H7 (cell line): ENCODE measurements at regions not wholly inside any gene's neighbourhood (a gene's known extent, or its start where the extent isn't known, plus 50 kb on each side); places are given as distances from the start of the nearest gene placed in this dataset.
A peak's percentile ranks its signal among the peaks of the same experiment; 100 is the strongest.

Experiments
- DNase-seq: peaks from one replicate; pipeline ENCODE4 v3.0.0; 2012
- H3K27me3 ChIP-seq: 2 replicates; pipeline ENCODE4 v1.6.0; 2011; ENCODE audit warnings: mild to moderate bottlenecking, low read length; ENCODE audit not compliant: control insufficient read depth, insufficient read depth
- H3K36me3 ChIP-seq: replicated peaks from 2 replicates; pipeline ENCODE4 v1.5.1; 2011; ENCODE audit warnings: low read length; ENCODE audit not compliant: control insufficient read depth, insufficient read depth
- H3K4me3 ChIP-seq: 2 replicates; pipeline ENCODE4 v1.5.1; 2011; ENCODE audit warnings: low read depth, mild to moderate bottlenecking, control low read depth, low read length, moderate library complexity; ENCODE audit not compliant: insufficient read depth

DNA sequence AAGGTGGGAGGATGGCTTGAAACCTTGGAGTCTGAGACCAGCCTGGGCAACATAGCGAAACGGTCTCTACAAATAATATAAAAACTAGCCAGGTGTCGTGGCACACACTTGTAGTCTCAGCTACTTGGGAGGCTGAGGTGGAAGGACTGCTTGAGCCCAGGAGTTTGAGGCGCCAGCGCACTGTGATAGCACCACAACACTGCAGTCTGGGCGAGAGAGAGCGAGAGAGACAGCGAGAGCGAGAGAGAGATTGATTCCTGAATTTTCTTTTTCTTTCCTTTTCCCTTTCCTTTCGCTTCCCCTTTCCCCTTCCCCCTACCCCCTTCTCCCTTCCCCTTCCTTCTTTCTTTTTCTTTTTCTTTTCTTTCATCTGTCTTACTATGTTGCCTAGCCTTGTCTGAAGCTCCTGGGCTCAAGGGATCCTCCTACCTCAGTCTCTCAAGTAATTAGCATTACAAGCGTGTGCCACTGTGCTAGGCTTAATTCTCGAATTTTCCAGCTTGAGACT, 162.4 kb upstream of the ZBED5 start:
- DNase-seq: no peak
- H3K4me3 ChIP-seq: no peak overlapping the region
- no peaks in the 10 kb centered on the region for H3K36me3 ChIP-seq
- no peaks in the 10 kb centered on the region for H3K27me3 ChIP-seq

- H3K4me3 ChIP-seq: no peak overlapping the region
- H3K36me3 ChIP-seq: no peaks in the 10 kb centered on the region
- H3K27me3 ChIP-seq: no peaks in the 10 kb centered on the region
- no peak for DNase-seq
Measured at GRCh38 chr11:11016943-11017342, 159.1 kb upstream of the ZBED5 start.

- no peak for DNase-seq
- H3K4me3 ChIP-seq: no peak overlapping the region
- no peaks in the 10 kb centered on the region for H3K36me3 ChIP-seq
- no peaks in the 10 kb centered on the region for H3K27me3 ChIP-seq
Measured at GRCh38 chr11:11016068-11016467, 158.2 kb upstream of the ZBED5 start.

DNA sequence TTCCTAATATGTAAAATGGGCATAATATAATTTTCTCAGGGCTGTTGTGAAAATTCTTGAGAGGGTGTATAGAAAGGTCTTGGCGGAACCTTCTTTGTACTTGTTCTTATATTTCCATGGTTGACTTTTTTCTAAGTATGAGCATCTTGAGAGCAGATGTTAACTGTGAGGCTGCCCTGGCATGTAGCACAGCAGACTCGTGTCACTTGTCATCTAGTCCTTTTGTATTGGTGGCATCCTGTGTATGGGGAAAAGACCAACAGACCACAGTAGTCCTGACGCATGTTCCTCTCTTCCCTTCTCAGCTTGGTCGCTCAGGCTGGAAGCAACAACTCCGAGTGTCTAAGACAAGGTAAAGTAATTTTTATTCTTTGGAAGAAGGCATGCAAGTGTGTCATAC, 153.8 kb upstream of the ZBED5 start:
- Histone ChIP-seq H3K4me3 (no peak overlapping the region), H3K27me3 (no peaks in the 10 kb centered on the region), H3K36me3 (no peaks in the 10 kb centered on the region)
- no peak for DNase-seq

GRCh38 chr11:11010624-11011127, 152.8 kb upstream of the ZBED5 start:
- DNase-seq: peak; percentile 39
- H3K4me3 ChIP-seq: no peak overlapping the region

GRCh38 chr11:11009179-11009578, 151.3 kb upstream of the ZBED5 start:
- no peak for DNase-seq
- no peaks in the 10 kb centered on the region for H3K36me3 ChIP-seq

More at GRCh38 chr11:11010624-11011127, 152.8 kb upstream of the ZBED5 start:
- no peaks in the 10 kb centered on the region for H3K36me3 ChIP-seq
- no peaks in the 10 kb centered on the region for H3K27me3 ChIP-seq

DNA sequence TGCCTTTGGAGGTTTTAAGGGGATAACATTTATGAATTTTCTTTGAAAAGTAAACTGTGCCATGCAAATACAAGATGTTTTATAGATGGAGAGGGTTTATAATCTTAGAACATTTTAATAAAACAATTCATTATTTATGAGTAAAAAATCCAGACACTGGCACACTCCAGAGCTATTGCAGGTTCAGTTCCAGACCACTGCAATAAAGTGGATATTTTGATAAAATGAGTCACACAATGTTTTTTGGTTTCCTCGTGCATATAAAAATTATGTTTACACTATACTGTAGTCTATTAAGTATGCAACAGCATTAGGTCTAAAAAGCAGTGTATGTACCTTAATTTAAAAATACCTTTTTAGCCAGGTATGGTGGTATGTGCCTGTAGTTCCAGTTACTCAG, 146.2 kb upstream of the ZBED5 start:
- H3K27me3 ChIP-seq: no peaks in the 10 kb centered on the region
- no peaks in the 10 kb centered on the region for H3K36me3 ChIP-seq
- H3K4me3 ChIP-seq: no peak overlapping the region
- DNase-seq: no peak

More at GRCh38 chr11:11009179-11009578, 151.3 kb upstream of the ZBED5 start:
- Histone ChIP-seq H3K27me3 (no peaks in the 10 kb centered on the region), H3K4me3 (no peak overlapping the region)

GRCh38 chr11:11003226-11003625, 145.4 kb upstream of the ZBED5 start:
- no peak for DNase-seq
- H3K4me3 ChIP-seq: no peak overlapping the region
- H3K36me3 ChIP-seq: no peaks in the 10 kb centered on the region
- no peaks in the 10 kb centered on the region for H3K27me3 ChIP-seq

- H3K27me3 ChIP-seq: no peaks in the 10 kb centered on the region
- no peak for DNase-seq
- no peak overlapping the region for H3K4me3 ChIP-seq
- no peaks in the 10 kb centered on the region for H3K36me3 ChIP-seq
Measured at GRCh38 chr11:11000579-11001283, 142.9 kb upstream of the ZBED5 start.

DNA sequence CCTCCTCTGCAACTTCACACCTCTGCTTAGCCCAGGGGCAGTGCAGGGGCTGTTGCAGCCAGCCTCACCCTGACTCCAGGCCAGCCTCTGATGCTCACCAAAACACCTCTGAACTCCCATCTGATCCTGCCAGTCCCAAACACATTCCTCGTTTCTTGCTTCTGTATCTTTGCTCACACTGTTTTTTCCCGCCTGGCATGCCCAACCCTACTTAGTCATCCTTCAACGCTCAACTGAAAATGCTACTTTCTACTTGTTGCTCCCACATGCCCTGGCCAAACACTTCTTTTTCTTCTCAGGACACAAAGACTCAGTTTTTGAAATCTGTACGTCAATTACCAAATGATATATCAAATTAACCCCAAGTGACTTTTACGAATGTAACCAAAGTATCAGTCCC, 140.8 kb upstream of the ZBED5 start:
- H3K4me3 ChIP-seq: no peak overlapping the region
- H3K36me3 ChIP-seq: no peaks in the 10 kb centered on the region
- no peak for DNase-seq
- no peaks in the 10 kb centered on the region for H3K27me3 ChIP-seq

DNA sequence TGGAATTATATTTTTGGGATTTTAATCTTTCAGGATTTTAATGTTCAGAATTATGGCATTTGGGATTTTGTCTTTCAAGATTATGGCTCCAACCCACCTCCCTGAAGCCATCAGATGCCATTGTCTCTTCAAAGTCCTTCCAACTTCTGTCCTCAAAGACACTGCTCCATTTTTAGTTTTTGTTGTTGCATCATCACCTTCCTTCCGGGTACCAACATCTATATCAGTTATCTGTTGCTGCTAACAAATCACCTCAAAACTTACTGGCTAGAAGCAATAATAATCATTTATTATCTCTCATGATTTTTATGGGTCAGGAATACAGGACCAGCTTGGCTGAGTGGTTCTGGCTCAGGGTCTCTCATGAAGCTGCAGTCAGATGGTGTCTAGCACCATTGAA, 138.8 kb upstream of the ZBED5 start:
- Histone ChIP-seq H3K27me3 (no peaks in the 10 kb centered on the region), H3K36me3 (no peaks in the 10 kb centered on the region)

DNA sequence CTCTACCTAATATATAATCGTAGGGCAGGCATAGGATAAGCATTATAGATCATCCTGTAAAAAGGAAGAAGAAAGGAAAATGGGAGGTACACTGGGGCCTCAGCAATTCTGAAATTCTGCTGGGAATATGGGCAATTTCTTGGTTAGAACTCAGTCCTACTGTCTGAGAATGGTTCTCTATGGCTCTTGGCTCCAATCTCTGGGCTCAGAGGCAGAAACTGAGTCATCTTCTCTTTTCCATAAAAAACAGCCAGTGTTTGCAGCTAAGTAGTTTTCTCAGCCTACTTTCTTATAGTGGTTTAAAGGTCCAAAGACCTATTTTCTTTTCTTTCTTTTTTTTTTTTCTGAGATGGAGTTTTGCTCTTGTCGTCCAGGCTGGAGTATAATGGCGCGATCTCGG, 135.8 kb upstream of the ZBED5 start:
- H3K27me3 ChIP-seq: no peaks in the 10 kb centered on the region

More for the DNA sequence above, 138.8 kb upstream of the ZBED5 start:
- DNase-seq: no peak
- no peak overlapping the region for H3K4me3 ChIP-seq

GRCh38 chr11:10993186-10993585, 135.3 kb upstream of the ZBED5 start:
- no peak overlapping the region for H3K4me3 ChIP-seq
- no peaks in the 10 kb centered on the region for H3K36me3 ChIP-seq
- H3K27me3 ChIP-seq: no peaks in the 10 kb centered on the region
- no peak for DNase-seq

More for the DNA sequence above, 135.8 kb upstream of the ZBED5 start:
- no peak overlapping the region for H3K4me3 ChIP-seq
- DNase-seq: no peak
- H3K36me3 ChIP-seq: no peaks in the 10 kb centered on the region

- DNase-seq: no peak
- H3K4me3 ChIP-seq: no peak overlapping the region
Measured at GRCh38 chr11:10991393-10991792, 133.5 kb upstream of the ZBED5 start.

DNA sequence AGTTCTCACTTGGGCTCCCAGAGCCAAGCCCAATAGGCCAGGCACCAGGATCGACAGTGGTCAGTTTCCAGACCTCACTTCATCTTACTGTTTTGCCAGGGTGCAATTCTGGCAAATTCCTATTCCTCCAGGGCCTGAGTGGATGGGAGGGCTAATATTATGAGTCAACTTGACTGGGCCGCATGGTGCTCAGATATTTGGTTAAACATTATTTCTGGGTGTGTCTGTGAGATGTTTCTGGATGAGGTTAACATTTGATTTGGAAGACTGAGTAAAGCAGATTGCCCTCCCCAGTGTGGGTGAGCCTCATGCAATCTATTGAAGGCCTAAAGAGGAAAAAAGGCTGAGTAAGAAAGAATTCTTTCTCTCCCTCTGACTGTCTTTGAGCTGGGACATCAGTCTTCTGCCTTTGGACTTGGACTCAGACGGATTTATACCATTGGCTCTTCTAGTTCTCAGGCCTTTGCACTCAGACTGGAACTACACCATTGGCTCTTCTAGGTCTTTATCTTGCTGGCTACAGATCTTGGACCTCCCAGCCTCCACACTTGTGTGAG, 132.9 kb upstream of the ZBED5 start:
- H3K36me3 ChIP-seq: no peaks in the 10 kb centered on the region
- no peaks in the 10 kb centered on the region for H3K27me3 ChIP-seq

More at GRCh38 chr11:10991393-10991792, 133.5 kb upstream of the ZBED5 start:
- H3K27me3 ChIP-seq: no peaks in the 10 kb centered on the region
- no peaks in the 10 kb centered on the region for H3K36me3 ChIP-seq

More for the DNA sequence above, 132.9 kb upstream of the ZBED5 start:
- DNase-seq: no peak
- H3K4me3 ChIP-seq: no peak overlapping the region
